Right hindlimb (tissue), 1 donor: ENCODE measurements at regions not wholly inside any gene's neighbourhood (a gene's known extent, or its start where the extent isn't known, plus 50 kb on each side); places are given as distances from the start of the nearest gene placed in this dataset.
A peak's percentile ranks its signal among the peaks of the same experiment; 100 is the strongest.

Experiments
- DNase-seq: peaks from one replicate; pipeline ENCODE4 v3.0.0-alpha.2; 2018

DNA sequence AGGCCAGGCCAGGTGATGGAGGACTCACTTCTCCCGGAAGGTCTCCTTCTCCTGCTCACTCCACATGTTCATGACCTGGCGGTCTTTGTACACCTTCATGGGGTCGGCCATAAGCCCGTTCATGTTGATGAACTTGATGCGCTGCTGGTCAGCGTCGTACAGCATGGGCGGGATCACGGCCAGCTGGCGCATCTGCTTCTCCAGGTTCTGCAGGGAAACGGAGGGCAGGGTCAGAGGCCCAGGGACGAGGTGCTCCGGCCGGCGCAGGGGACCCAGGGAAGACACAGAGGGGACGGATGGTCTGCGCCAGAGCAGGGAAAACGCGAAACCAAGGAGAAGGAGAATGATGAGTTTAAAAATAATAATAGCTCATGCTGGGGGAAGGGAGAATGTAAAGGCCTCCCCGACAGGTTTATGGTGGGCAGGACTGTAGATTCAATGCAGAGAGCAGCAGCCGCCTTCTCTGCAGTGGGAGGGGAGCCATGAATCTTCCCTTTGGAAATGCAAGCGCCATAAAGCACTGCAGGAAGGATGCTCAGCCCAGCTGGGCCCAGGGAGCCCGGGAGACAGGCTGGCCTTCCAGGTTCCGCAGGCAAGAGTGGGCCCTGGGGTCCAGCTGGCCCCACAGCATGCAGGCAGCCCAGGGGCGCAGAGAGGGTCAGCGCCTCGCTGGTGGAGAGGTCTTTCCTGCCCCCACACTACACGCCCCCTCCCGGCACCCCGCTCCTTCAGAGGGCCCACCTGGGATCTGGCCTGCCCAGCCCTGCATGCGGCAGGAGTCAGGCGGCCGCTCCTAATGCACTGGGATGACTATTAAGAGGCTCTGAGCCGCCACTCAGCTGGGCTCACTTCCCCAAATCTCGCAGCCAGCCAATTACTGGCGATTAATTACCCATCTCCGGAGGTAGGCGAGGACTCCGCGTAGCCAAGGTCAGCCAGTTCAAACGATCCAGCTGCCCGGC, 132.0 kb downstream of the RFLNA start:
- DNase-seq: no peak

DNA sequence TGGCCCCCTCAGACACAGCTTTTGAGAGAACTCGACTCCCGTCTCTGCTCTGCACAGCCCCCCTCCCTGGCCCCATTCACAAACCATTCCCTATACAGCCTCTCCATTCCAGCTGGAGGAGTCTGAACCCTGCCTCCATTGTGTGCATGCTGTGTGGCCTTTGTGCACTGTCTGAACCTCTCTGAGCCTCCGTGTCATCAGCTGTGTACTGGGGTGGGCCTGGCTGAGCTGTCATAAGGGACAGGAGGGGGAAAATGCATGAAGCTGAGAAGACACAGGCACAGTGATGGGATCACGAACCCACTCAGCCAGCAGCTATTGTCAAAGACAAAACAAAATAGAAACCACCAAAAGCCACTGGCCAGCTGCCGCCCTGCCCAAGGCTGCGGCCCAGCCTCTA, 130.8 kb downstream of the RFLNA start:
- DNase-seq: no peak

DNA sequence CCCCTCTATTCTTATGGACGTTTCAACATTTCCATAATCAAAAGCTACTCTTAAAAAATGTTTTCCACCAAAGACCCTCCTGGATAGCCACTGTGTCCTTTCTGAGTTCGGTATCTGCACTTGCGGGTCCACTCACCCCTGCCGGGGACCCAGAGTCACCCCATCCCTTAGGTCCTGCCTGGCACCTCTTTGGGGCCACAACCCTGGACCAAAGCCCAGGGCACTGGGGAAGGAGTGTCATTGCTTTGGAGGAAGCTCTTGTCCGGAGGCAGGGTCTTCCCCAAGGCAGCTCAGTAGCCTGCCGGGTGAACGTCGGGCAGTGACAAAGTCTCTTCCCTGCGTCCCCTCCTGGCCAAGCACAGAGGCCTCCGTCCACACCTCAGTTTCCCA, 129.6 kb downstream of the RFLNA start:
- no peak for DNase-seq

DNA sequence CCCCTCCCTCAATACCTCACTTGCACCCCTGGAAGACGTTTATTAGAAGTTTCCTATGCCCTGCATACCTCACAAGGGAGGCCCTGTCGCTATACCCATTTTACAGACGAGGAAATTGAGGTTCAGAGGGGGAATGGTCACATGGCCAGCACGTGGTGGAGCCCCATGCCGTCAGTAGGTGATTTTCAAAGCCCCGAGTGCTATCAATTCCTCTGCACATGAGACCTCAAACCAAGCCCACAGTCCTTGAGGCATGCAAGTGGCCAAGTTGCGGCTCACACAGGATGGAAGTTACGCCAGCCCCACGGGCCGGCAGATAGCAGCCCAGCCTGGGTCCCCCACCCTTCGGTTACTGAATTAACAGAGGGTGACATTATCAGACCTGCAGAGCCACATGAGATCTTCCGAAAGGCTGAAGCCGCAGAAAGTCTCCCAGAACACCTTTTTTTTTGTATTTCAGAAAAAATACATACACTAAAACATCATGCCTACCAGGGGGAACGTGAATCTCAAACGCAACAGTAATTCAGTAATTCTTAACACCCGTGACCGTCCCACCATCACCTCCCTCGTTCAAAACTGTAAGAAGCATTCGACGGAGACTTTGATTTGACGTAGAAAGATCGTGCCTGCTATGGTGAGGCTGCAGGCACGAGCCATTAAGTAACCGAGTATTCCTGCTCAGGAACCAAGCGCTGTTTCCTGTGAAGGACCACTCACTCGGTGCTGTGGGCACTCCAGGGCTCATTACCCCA, 129.0 kb downstream of the RFLNA start:
- DNase-seq: no peak

DNA sequence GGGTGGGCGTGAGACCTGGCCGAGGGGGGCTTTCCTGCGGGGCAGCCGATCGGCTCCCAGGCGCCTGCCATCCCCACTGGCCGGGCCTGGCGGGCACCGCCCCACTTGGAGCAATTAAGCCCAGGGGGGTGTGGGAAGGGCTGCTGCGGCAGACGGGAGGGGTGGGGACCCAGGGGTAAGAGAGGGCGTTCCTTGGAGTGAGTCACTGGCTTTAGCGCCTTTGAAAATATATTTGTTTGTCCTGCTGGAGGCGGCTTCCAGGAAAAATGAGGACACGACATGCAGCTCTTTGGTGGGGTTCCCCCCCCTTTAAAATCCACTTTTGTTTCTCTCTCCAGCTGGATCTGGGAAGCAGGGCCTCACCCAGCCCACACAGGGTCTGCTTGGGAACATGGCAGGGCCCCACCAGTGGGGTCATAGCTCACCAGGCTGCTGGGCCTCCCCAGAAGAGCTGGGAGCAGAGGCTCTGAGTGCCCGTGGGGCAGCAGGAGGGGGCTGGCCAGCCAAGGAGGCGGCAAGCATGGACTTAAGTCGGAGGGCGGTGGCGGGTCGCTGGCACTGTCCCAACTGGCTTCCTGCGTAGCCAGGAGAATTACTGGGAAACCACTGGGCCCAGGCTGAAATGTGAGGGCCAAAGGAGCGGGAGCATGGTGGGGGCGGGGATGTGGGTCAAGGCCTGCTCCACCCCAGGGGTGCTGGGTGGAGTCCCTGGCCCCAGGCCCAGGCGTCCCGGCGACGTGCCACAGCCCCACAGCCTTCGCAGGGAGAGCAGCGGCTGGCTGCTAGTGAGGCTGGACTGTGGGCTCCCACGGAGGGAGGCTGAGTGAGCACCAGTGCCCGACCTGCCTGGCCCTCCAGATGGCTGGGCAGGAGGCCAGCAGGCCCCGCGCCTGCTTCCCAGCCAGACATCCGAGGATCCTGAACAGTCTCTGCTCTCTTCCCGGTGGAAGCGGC, 128.0 kb downstream of the RFLNA start:
- peak; percentile 95 for DNase-seq

DNA sequence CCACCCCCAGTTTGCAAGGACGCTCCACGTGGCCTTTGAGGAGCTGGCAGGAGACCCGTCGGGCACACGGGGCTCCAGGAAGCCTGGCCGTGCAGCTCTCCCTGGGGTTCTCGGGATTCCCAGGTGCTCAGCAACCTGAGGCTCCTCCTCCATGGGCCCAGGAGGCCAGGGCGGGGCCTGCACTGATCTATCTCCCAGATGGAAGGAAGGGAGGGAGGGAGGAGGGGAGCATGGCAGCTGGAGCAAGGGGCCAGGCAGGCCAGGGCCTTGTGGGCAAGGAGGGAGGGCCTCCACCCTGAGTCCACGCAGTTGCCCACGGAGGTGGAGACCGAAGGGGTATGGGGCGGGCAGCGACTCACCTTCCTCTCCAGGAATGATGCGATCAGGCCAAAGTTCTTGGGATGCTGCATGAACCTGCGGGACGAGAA, 127.3 kb downstream of the RFLNA start:
- DNase-seq: no peak

DNA sequence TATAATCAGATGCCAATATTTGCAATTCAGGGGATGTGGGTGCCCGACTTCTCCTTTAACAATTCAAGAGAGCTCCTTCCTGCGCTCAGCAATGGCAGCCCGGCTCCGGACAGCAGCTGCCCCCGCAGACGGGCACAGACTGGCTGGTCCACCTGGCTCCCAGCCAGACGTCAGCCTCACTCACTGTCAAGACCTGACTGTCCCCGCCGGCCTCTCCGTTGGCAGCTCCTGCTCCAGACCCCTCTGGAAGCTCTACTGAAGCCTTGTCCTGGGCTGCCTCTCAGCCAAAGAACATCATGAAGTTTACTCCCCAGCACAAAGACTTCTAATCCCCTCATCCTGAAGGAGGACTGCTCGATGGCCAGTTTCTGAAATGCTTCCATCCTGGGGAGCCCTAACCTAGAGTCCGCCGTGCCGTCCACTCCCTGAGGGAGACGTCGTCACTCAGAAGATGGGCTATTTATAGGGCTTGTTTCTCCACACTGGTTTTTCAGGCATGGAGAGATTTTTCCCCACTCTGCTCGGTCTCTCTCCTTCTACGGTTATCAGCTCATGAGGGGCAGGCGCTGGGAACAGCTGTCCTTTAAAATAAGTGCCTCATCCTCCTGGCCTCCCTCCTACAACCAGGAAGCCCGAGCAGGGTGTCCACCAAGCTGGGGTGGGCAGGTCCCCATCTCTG, 126.2 kb downstream of the RFLNA start:
- DNase-seq: no peak

DNA sequence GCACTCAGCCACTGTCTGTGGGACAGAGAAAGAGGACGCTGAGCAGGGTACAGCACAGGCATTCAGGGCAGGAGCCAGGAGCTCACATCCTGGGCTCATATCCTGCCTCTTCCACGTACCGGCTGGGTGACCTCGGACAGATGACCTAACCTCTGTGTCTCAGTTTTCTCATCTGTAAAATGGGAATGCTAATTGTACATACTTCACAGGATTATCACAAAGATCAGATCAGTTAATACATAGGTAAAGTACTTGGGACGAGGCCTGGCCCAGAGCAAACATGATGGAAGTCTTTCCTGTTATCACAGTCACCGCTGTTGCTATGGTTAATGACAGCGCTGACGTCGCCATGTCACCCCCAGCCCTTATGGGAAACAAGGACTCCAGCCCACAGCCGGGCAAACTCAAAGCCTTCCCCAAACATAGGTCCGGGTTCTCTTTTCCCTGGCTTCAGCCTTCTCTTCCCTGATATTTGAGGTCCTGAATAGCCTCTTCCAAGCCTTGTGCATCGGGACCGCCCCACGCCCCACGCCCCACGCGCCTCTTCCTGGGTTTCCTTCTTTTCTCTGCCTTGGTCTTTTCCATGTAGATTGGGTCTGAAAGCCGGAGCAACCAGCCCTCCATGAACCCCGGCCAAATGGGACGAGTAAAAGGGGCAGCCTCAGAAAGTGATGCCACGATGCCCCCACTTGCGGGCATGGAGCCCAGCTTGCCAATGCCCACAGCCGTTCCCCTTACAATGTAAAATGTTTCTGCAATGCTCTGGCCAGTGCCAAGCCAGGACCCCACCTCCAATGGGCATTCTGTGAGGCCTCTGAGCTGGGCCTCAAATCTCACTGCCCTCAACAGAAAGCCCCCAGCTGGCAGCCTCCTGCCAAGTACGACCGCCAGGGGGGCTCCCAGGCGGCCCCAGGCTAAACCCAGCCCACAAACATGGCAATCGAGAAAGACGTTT, 125.4 kb downstream of the RFLNA start:
- no peak for DNase-seq

DNA sequence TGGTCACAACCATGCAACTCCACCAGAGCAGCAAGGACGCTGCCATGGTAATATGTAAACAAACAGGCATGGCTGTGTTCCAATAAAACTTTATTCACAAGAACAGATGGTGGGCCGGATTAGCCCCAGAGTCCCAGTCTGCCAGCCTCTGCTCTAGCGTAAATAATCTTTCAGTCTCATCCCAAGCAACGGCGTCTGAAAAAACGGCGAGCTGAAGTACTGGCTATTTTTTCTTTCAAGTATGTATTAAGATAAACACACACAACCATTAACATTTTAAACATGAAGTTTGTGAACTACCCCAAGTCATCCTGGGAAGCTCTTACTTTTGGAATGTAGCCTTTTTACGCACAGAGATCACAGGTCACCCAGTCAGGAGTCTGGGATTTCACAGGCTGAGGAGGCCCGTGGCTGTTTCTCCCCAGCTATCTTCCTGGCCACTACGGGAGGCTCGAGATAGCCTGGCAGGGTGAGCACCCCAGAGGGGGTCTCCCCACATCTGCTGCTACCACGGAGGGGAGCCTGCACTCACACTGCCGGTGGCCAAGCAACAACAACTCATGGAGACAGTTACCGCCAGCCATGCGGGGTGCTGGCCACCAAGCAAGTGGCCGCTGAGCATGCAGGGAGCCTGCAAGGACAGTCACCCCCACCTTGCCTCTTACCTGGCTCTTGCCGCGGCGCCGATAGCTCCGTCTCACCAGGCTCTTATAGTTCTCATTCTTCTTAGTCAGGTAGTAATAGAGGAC, 124.6 kb downstream of the RFLNA start:
- no peak for DNase-seq

DNA sequence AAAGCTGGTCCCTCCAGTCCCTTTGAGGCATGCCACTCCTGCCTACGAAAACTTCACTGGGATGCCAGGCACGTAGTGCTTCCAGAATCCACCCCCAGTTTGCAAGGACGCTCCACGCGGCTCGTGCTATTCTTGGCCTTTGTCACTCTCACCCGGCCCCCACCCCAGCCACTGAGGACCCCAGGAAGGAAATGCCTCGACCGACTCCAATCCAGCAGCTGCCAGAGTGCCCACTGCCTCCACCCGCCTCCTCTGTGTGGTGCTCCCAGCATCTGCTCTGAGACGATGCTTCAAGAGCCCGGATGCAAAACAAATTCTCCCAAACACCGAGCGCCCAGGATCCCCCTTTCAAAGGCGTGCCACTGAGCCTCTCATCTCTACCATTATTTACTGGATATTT, 123.9 kb downstream of the RFLNA start:
- no peak for DNase-seq

DNA sequence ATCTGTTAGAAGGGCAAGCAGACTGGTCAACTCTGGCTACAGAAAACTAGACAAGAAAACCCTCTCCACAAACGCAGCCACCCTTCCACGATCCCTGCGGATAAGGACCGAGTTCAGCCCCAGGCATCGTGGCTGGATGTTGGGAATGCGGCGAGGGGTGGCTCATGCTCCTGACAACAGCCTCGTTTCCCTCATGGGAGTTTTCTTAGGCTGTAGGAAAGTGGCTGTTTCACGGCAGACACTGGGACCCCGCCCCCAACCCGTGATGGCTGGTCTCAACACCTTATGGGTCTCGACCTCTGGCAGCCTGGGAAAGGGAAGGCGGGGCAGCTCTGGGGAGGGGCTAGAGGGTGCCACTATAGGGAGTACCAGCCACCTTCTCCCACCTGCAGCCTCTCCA, 123.3 kb downstream of the RFLNA start:
- no peak for DNase-seq

DNA sequence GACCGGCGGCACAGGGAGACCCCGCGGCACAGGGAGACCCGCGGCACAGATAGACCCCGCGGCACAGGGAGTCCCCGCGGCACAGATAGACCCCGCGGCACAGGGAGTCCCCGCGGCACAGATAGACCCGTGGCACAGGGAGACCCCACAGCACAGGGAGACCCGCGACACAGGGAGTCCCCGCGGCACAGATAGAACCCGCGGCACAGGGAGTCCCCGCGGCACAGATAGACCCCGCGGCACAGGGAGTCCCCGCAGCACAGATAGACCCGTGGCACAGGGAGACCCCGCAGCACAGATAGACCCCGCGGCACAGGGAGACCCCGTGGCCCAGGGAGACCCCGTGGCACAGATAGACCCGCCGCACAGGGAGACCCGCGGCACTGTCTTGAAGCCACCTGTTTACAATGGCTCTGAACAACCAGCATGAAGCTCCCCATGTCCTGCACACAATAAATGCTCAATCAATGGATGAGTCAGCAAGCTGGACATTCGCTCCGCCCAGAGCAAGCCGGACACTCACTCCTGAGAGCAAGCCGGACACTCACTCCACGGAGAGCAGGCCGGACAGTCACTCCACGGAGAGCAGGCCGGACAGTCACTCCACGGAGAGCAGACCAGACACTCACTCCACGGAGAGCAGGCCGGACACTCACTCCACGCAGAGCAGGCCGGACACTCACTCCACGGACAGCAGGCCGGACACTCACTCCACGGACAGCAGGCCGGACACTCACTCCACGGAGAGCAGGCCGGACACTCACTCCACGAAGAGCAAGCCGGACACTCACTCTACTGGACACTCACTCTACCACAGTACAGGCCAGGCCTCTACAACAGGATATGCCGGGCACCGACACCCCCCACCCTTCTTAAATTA, 121.9 kb downstream of the RFLNA start:
- DNase-seq: no peak

DNA sequence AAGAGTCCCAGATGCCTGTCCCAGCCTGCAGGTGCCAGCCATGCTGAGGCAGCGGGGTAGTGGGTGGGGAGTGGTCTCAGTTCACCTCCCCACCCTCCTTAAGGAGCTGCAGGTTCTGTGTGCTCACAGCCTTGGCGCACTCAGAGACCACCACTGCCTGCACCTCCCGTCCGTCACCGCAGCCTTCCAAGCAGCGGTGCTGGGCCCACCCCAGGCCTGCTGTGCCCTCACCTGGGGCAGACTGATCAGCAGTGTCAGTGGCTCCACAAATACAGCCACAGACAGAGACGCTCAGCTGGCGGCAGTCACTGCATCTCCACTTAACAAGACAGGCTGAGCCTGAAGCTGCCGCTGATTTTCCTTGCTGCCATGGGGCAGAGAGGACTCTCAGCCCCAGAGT, 120.2 kb downstream of the RFLNA start:
- no peak for DNase-seq

DNA sequence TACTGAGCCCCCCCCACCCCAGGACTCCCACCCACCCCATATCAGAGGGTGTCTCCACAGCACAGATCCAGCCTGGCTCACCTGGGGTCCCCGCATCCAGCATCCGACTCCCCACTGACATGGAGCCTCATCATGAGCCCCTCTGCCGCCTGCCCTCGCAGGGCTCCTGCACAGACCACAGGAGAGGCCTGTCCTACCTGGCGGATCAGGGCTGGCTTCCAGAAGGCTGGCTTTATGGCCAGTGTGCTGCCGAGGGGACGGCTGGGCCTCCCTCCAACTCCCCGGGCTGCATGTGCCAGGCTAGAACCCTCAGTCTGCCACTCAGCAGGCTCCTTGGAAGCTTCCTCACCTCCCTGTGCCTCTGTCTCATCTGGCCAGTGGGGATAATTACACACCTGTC, 119.0 kb downstream of the RFLNA start:
- DNase-seq: no peak

DNA sequence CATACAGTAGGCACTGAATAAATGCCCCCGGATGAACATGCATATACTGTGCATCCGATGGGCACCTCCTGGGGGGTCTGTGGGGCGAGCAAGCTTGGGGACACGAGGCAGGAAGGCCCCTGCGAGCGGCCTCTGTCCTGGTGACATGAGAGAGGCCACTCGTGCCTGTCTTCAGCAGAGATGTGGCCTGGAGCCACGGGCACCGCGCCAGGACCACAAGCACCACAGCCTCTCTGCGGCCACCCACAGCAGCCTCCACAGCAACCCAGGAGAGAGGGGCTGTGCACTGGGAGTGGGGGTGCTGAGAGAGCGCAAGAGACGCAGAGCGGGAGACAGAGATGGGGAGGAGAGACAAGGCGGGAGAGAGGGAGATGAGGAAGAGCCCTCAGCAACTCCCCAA, 118.5 kb downstream of the RFLNA start:
- DNase-seq: no peak

DNA sequence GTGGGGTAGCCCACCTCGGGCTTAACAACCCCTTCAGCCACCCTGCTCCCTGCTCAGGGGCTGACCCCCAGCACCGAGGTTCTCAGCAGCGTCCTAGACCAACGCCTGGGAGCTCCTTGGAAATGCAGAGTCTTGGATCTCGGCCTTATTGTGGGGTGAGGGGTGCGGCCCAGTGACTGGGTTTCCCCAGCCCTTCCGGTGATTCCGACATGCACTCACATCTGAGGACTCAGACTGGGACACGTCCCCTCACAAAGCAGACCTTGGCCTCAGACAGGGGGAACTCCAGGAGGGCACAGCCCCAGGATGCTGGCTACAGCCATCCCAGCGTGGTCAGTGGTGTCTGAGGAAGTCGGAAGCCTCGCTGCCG, 117.7 kb downstream of the RFLNA start:
- no peak for DNase-seq

DNA sequence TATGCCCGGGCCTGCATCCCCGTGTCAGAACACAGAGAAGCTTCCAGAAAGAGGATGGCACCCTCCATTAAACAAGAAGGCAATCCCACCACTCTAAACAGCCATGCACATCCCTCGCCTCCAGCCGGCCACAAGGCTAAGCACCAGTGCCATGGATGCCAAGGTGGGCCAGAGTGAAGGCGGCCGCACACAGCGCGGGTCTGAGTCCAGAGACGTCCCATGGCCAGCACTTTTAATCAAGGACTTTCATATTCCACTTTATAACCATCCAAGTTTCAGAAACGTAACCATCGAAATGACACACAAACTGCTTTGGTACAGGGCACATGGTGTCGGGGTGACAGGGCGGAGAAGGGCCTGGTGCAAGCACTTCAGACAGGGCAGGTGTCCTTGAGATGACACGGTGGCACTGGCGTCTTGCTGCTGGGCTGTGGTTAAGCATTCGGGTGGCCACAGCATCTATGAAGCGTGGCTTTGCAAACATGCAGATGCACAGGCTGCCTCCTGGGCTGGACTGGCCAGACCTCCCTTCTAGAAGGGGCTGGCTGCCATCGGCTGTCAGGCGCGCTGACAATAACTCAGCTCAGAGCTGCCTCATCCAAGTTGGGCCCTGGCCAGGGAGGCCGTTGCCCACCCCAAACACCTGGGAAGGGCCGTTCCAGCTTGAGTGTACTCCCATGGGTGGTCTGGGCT, 117.2 kb downstream of the RFLNA start:
- DNase-seq: no peak

DNA sequence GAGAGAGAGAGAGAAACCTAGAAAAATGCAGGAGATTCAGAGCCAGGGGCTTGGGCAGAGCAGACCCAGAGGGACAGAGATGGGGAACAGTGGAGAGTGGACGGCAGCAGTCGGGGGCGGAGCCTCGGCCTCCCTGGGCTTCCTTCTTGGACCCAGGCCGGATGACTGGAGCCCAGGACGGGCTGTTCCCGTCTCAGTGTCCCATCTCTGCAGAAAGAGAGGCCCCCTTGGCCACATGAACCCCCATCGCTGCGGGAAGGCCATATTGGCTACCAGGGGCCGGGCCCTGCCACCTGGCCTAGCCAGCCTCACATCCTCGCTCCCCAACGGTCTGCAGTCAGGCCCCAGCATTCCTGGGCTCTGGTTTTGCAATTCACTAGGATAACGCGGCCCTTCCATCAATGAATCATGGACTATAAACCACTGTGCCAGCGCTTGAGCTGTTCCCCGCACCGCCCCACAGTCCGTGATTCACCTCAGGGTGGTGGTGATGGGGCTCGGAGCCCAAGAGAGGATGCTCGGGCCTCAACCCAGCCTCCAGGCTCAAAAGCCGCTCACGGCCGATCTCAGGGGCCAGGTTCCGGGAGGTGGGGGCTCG, 116.5 kb downstream of the RFLNA start:
- DNase-seq: peak; percentile 78
